ENCODE measurements at regions not wholly inside any gene's neighbourhood (a gene's known extent, or its start where the extent isn't known, plus 50 kb on each side); places are given as distances from the start of the nearest gene placed in this dataset.

DNA sequence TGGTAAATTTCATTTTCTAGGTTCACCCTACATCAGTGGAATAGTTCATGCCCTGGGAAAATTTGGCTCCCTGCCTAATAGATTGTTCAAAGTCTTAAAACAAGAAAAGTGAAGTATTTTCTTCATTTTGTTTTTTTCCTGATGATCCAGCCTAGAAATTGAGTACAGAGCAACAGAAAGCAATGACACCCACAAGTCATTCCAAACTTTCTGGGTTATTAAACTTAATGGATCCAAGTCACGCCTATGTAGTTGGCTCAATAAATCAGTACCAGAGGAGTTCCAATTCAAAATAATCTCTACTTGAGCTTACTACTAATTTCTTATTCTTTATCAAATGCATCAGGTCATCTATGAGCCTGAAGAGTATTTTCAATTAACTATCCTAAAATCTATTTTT is 937.6 kb upstream of the SLIT2 start:
- Mint-ChIP-seq H3K4me3 (no peak overlapping the region), H3K9me3 (peaks cover 4 to 10% of the 10 kb centered on the region in 2 donors), H3K27ac (no peak overlapping the region), H3K4me1 (ENCODE audit: low read depth) (no peaks in the 10 kb centered on the region), H3K36me3 (ENCODE audit: insufficient read depth in 2 of 2) (peaks cover 0 to 3% of the 10 kb centered on the region in 2 donors), H3K27me3 (ENCODE audit: low read depth) (no peaks in the 10 kb centered on the region)
- DNase-seq, result no peak
- ATAC-seq (replicated peaks in 1 of 2), result no peak

DNA sequence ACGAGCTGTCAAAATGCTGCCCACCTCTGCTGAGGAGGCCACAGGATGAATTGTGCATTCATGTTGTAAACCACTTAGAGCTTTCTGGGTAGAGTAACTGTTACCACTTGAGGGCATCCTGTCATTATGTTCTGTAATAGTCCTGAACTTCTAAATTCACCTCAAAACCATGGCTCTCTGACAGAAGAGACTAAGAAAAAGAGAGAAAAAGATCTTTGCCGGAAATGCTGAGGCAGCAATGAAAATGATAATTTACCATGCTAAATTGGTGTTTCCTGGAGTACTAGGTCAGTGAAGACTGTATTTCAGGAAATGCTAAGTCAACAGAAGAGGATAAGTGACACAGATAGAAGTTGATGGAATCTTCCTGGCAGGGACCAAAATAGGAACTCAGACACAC is 942.3 kb upstream of the SLIT2 start:
- Mint-ChIP-seq H3K9me3 (peaks cover 8 to 9% of the 10 kb centered on the region in 2 donors), H3K36me3 (ENCODE audit: insufficient read depth in 2 of 2) (peaks cover 0 to 3% of the 10 kb centered on the region in 2 donors), H3K27ac (no peak overlapping the region), H3K4me1 (ENCODE audit: low read depth) (no peaks in the 10 kb centered on the region), H3K27me3 (ENCODE audit: low read depth) (no peaks in the 10 kb centered on the region), H3K4me3 (no peak overlapping the region)
- ATAC-seq (replicated peaks in 1 of 2) (no peak), DNase-seq (no peak)

DNA sequence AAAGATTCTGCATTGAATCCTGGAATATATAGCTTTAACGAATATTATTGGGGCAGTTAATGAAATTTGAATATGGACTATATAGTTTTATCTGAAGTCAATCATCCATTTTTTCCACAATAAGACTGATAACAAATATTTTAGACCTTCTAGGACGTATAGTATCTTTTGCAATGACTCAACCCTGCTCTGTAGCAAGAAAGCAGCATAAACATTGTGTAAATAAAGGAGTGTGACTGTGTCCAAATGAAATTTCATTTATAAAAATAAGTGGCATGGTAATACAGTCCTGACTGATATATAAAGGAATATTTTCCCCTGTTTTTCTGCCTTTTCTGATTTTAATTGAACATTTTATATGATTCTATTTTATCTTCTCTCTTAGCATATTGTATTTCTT is 947.7 kb upstream of the SLIT2 start:
- DNase-seq (no peak), ATAC-seq (replicated peaks in 1 of 2) (no peak)
- no peaks in the 10 kb centered on the region for H3K27me3 Mint-ChIP-seq (ENCODE audit: low read depth)
- H3K36me3 Mint-ChIP-seq (ENCODE audit: insufficient read depth in 2 of 2), result no peaks in the 10 kb centered on the region
- no peak overlapping the region for H3K4me3 Mint-ChIP-seq
- peaks cover 4 to 7% of the 10 kb centered on the region in 2 donors for H3K9me3 Mint-ChIP-seq
- no peaks in the 10 kb centered on the region for H3K4me1 Mint-ChIP-seq (ENCODE audit: low read depth)
- no peak overlapping the region for H3K27ac Mint-ChIP-seq

DNA sequence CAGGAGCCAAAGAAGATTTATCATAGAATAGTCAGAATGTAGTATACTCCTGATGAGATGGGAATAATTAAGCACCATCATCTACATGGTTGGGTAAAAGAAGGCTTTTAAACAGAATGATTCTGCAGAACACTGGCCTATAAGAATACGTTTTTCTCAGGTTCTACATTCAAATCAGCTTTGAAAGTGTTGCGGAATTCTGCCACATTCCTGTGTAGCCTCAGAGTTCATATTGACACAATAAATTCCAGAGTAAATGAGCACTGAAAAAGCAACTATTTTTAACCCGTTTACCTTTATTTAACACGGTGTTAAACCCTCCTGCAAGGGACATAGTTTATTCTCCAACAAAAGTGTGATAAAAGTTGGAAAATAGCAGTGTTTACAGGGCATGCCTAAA is 950.2 kb upstream of the SLIT2 start:
- Mint-ChIP-seq H3K27me3 (ENCODE audit: low read depth) (no peaks in the 10 kb centered on the region), H3K4me3 (no peak overlapping the region), H3K36me3 (ENCODE audit: insufficient read depth in 2 of 2) (no peaks in the 10 kb centered on the region), H3K4me1 (ENCODE audit: low read depth) (no peaks in the 10 kb centered on the region), H3K9me3 (peaks cover 4 to 5% of the 10 kb centered on the region in 2 donors), H3K27ac (no peak overlapping the region)
- ATAC-seq (replicated peaks in 1 of 2) (no peak), DNase-seq (no peak)

DNA sequence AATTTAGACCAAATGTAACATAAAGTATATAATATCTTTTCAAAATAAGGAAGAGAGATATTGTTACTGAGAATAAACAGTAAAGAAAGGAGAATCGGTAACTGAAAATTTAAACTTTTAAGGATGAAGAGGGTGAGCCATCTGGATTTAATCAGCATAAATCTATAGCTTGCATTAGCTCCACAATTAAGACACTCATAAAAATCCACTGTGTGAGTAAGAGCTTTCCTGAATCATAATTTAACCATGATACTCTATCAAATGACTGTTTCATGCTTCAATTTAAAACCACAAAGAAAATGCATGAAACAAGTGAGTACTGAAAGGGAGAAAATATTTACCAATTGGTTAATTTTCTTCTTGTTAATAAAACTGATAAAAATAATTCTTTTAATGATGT is 951.5 kb upstream of the SLIT2 start:
- Mint-ChIP-seq H3K9me3 (peaks cover 1 to 5% of the 10 kb centered on the region in 2 donors), H3K4me1 (ENCODE audit: low read depth) (no peaks in the 10 kb centered on the region), H3K27me3 (ENCODE audit: low read depth) (no peaks in the 10 kb centered on the region), H3K4me3 (no peak overlapping the region), H3K36me3 (ENCODE audit: insufficient read depth in 2 of 2) (no peaks in the 10 kb centered on the region), H3K27ac (no peak overlapping the region)
- DNase-seq, result no peak
- ATAC-seq (replicated peaks in 1 of 2), result no peak

DNA sequence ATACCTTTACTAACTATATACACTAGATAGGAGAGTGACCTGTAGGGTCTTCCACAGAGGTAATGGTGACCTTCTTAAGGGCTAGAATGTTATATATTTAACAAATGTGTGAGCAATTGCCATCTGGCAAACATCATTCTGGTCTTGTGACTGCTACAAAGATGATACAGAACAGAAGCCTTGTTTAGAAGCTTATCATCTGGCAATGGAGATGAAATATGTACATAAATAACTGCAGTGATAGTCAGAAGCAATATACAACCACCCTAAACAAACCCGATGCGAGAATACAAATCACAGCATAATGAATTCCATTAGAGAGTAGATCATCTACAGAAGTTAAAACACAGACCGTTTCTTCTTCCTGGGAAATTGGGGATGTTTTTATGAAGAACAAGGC is 952.7 kb upstream of the SLIT2 start:
- Mint-ChIP-seq H3K4me3 (no peak overlapping the region), H3K27me3 (ENCODE audit: low read depth) (no peaks in the 10 kb centered on the region), H3K4me1 (ENCODE audit: low read depth) (no peaks in the 10 kb centered on the region), H3K9me3 (peaks cover 7 to 12% of the 10 kb centered on the region in 2 donors), H3K36me3 (ENCODE audit: insufficient read depth in 2 of 2) (peaks cover 2 to 3% of the 10 kb centered on the region in 2 donors), H3K27ac (no peak overlapping the region)
- no peak for DNase-seq
- no peak for ATAC-seq (replicated peaks in 1 of 2)

DNA sequence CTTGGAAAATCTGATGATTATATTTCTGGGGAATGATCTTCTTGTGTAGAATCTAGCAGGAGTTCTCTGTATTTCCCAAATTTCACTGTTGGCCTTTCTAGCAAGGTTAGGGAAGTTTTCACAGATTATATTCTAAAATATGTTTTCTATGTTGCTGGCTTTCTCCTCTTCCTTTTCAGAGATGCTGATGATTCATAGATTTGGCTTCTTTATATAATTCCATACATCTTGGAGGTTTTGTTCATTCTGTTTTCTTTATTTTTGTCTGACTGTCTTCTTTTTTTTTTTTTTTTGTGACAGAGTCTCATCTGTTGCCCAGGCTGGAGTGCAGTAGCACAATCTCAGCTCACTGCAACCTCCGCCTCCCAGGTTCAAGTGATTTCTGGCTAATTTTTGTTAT is 957.9 kb upstream of the SLIT2 start:
- peaks cover 26% of the 10 kb centered on the region in 2 donors for H3K9me3 Mint-ChIP-seq
- no peak overlapping the region for H3K4me3 Mint-ChIP-seq

GRCh38 chr4:19293080-19293479 is 958.6 kb upstream of the SLIT2 start:
- peaks cover 26% of the 10 kb centered on the region in 2 donors for H3K9me3 Mint-ChIP-seq
- DNase-seq, result no peak
- H3K4me3 Mint-ChIP-seq, result no peak overlapping the region
- no peak for ATAC-seq (replicated peaks in 1 of 2)
- H3K27me3 Mint-ChIP-seq (ENCODE audit: low read depth), result no peaks in the 10 kb centered on the region
- H3K4me1 Mint-ChIP-seq (ENCODE audit: low read depth), result no peaks in the 10 kb centered on the region
- H3K27ac Mint-ChIP-seq, result no peak overlapping the region
- peaks cover 2 to 9% of the 10 kb centered on the region in 2 donors for H3K36me3 Mint-ChIP-seq (ENCODE audit: insufficient read depth in 2 of 2)

More for the DNA sequence above, 957.9 kb upstream of the SLIT2 start:
- Mint-ChIP-seq H3K27me3 (ENCODE audit: low read depth) (no peaks in the 10 kb centered on the region), H3K4me1 (ENCODE audit: low read depth) (no peaks in the 10 kb centered on the region), H3K27ac (no peak overlapping the region), H3K36me3 (ENCODE audit: insufficient read depth in 2 of 2) (peaks cover 2 to 9% of the 10 kb centered on the region in 2 donors)
- DNase-seq (no peak), ATAC-seq (replicated peaks in 1 of 2) (no peak)

- no peaks in the 10 kb centered on the region for H3K27me3 Mint-ChIP-seq (ENCODE audit: low read depth)
- ATAC-seq (replicated peaks in 1 of 2) (no peak), DNase-seq (no peak)
- H3K9me3 Mint-ChIP-seq, result peaks cover 11% of the 10 kb centered on the region in 2 donors
- no peaks in the 10 kb centered on the region for H3K4me1 Mint-ChIP-seq (ENCODE audit: low read depth)
- no peak overlapping the region for H3K27ac Mint-ChIP-seq
- H3K4me3 Mint-ChIP-seq, result no peak overlapping the region
- peaks cover 0 to 2% of the 10 kb centered on the region in 2 donors for H3K36me3 Mint-ChIP-seq (ENCODE audit: insufficient read depth in 2 of 2)
Observed at GRCh38 chr4:19286924-19287323, 964.8 kb upstream of the SLIT2 start.

DNA sequence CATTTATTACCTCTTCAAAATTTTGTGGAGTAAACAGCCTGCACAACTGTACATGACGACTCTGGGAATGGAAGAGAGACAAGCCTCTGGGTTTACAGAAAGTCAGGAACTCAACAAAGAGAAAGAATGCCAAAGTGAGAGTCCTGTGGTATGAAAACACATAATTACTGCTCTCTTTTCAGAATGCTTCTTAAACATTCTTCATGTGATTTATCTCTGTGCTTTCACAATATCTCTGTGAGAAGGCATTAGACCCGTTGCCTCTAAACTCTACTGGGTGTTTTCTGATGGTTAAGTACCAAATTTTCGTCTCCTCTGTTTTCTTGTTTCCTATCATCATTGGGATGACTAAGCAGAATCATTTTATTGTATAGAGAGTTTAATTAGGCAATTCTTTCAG is 966.6 kb upstream of the SLIT2 start:
- DNase-seq (no peak), ATAC-seq (replicated peaks in 1 of 2) (no peak)
- Mint-ChIP-seq H3K4me1 (ENCODE audit: low read depth) (no peaks in the 10 kb centered on the region), H3K27ac (no peak overlapping the region), H3K36me3 (ENCODE audit: insufficient read depth in 2 of 2) (no peaks in the 10 kb centered on the region), H3K4me3 (no peak overlapping the region), H3K27me3 (ENCODE audit: low read depth) (no peaks in the 10 kb centered on the region), H3K9me3 (peaks cover 8 to 9% of the 10 kb centered on the region in 2 donors)

- Mint-ChIP-seq H3K36me3 (ENCODE audit: insufficient read depth in 2 of 2) (no peaks in the 10 kb centered on the region), H3K9me3 (peaks cover 11 to 13% of the 10 kb centered on the region in 2 donors), H3K4me3 (no peak overlapping the region), H3K4me1 (ENCODE audit: low read depth) (no peaks in the 10 kb centered on the region), H3K27me3 (ENCODE audit: low read depth) (no peaks in the 10 kb centered on the region), H3K27ac (no peak overlapping the region)
- ATAC-seq (replicated peaks in 1 of 2) (no peak), DNase-seq (no peak)
Observed at GRCh38 chr4:19278665-19279064, 973.0 kb upstream of the SLIT2 start.

GRCh38 chr4:19266566-19266965 is 985.1 kb upstream of the SLIT2 start:
- Mint-ChIP-seq H3K27ac (no peak overlapping the region), H3K4me1 (ENCODE audit: low read depth) (no peaks in the 10 kb centered on the region), H3K36me3 (ENCODE audit: insufficient read depth in 2 of 2) (no peaks in the 10 kb centered on the region), H3K27me3 (ENCODE audit: low read depth) (no peaks in the 10 kb centered on the region), H3K9me3 (peaks cover 10 to 11% of the 10 kb centered on the region in 2 donors), H3K4me3 (no peak overlapping the region)
- DNase-seq, result no peak
- no peak for ATAC-seq (replicated peaks in 1 of 2)

DNA sequence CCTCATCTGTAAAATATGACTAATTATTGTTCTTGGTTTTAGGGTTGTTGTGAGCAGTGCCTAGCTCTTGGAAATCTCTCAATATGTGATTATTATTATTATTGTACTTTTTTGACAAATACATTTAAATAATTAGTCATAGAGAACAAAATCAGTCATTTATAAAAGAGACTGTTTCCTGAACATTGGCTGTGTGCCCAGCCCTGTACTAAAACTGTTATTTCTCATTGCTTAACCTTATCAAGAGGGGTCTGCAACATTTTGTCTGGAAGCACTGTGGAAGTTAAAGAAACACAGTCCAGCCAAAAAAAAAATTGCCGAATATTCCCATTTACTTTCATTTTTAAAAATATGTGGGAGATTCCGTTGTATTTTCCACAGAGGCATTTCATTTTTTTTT is 989.2 kb upstream of the SLIT2 start:
- DNase-seq, result no peak

DNA sequence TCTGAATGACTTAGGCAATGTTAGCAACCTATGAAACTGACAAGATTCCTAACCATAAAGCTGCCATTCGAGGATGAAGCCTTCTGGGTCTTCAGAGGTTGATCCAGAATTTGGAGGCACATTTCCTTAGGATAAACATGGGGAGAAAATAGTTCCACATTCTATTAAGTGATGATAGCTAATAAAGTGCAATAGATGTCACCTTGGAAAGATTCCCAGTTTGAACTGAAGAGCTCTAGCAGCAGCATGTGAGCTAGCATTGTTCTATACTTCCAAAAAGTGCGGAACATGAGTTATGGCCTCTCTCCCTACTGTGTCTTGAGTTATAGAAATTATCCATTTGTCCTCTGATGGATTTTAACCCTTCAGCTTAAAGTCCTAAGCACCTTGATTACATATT is 991.4 kb upstream of the SLIT2 start:
- H3K9me3 Mint-ChIP-seq, result peaks cover 9 to 13% of the 10 kb centered on the region in 2 donors
- H3K4me1 Mint-ChIP-seq (ENCODE audit: low read depth), result no peaks in the 10 kb centered on the region
- no peak overlapping the region for H3K4me3 Mint-ChIP-seq
- no peak for ATAC-seq (replicated peaks in 1 of 2)
- H3K27me3 Mint-ChIP-seq (ENCODE audit: low read depth), result no peaks in the 10 kb centered on the region
- no peak overlapping the region for H3K27ac Mint-ChIP-seq
- H3K36me3 Mint-ChIP-seq (ENCODE audit: insufficient read depth in 2 of 2), result peaks cover 0 to 2% of the 10 kb centered on the region in 2 donors
- no peak for DNase-seq

More for the DNA sequence above, 989.2 kb upstream of the SLIT2 start:
- no peaks in the 10 kb centered on the region for H3K36me3 Mint-ChIP-seq (ENCODE audit: insufficient read depth in 2 of 2)
- H3K4me3 Mint-ChIP-seq, result no peak overlapping the region
- H3K27ac Mint-ChIP-seq, result no peak overlapping the region
- no peak for ATAC-seq (replicated peaks in 1 of 2)
- H3K9me3 Mint-ChIP-seq, result peaks cover 7 to 13% of the 10 kb centered on the region in 2 donors
- H3K27me3 Mint-ChIP-seq (ENCODE audit: low read depth), result no peaks in the 10 kb centered on the region
- no peaks in the 10 kb centered on the region for H3K4me1 Mint-ChIP-seq (ENCODE audit: low read depth)

Measured in activated T-cell treated with anti-CD3 and anti-CD28 coated beads, Interleukin-2, amount 50 U/mL, for 72 hours (primary cell).